ENCODE measurements at regions not wholly inside any gene's neighbourhood (a gene's known extent, or its start where the extent isn't known, plus 50 kb on each side); places are given as distances from the start of the nearest gene placed in this dataset.

DNA sequence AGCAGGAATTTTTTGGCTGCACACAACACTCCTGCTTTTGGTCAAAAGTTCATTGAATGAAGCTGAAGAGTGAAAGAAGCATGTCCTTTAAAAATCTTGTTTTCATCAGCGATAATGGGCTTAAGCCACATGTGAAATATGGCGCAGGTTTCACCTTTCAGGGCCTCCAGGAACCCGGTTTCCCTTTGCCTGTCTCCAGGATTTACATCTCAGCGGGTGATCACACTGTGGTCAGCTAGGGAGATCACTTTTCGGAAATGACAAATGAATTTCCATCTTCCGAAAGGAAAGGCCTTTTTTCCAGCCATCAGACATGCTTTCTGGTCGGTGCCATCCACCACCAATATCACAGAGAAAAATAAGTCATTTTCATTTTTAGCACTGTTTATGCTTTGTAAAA lies 727.1 kb upstream of the TBX3 start:
- no peak overlapping the region for H3K27ac ChIP-seq (ENCODE audit: low read length)
- H3K36me3 ChIP-seq (ENCODE audit: insufficient read depth, low read length) = no peaks in the 10 kb centered on the region
- H3F3A ChIP-seq (ENCODE audit: insufficient read depth, low read length, poor library complexity, severe bottlenecking) = no peaks in the 10 kb centered on the region
- no peaks in the 10 kb centered on the region for H3K79me2 ChIP-seq (replicated peaks; ENCODE audit: insufficient read depth, low read length)
- H2AFZ ChIP-seq (ENCODE audit: low read depth, low read length) = no peak overlapping the region
- H3K27me3 ChIP-seq (ENCODE audit: insufficient read depth, low read depth, low read length) = no peaks in the 10 kb centered on the region
- no peaks in the 10 kb centered on the region for H4K20me1 ChIP-seq (ENCODE audit: insufficient read depth)
- H3K9me3 ChIP-seq (ENCODE audit: low read length) = no peaks in the 10 kb centered on the region
- H3K4me3 ChIP-seq (ENCODE audit: low read length) = no peak overlapping the region
- no peak overlapping the region for H3K9ac ChIP-seq (ENCODE audit: low read length)
- TF ChIP-seq, protein P1, sequence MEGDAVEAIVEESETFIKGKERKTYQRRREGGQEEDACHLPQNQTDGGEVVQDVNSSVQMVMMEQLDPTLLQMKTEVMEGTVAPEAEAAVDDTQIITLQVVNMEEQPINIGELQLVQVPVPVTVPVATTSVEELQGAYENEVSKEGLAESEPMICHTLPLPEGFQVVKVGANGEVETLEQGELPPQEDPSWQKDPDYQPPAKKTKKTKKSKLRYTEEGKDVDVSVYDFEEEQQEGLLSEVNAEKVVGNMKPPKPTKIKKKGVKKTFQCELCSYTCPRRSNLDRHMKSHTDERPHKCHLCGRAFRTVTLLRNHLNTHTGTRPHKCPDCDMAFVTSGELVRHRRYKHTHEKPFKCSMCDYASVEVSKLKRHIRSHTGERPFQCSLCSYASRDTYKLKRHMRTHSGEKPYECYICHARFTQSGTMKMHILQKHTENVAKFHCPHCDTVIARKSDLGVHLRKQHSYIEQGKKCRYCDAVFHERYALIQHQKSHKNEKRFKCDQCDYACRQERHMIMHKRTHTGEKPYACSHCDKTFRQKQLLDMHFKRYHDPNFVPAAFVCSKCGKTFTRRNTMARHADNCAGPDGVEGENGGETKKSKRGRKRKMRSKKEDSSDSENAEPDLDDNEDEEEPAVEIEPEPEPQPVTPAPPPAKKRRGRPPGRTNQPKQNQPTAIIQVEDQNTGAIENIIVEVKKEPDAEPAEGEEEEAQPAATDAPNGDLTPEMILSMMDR (IDR thresholded peaks at IDR 0.05; ENCODE audit: poor library complexity, severe bottlenecking) = no peak
- TF ChIP-seq RAD21 (conservative IDR thresholded peaks at IDR 0.05) (no peak), MXI1 (conservative IDR thresholded peaks at IDR 0.05; ENCODE audit: poor library complexity, severe bottlenecking) (no peak), EP300 (conservative IDR thresholded peaks at IDR 0.05; ENCODE audit: poor library complexity, severe bottlenecking) (no peak), REST (IDR thresholded peaks at IDR 0.05; ENCODE audit: borderline replicate concordance) (no peak), SMC3 (conservative IDR thresholded peaks at IDR 0.05; ENCODE audit: poor library complexity) (no peak), TAF1 (IDR thresholded peaks at IDR 0.05; ENCODE audit: low read depth) (no peak), EZH2 (IDR thresholded peaks at IDR 0.05; ENCODE audit: borderline replicate concordance, insufficient read depth, low read length, poor library complexity, severe bottlenecking) (no peak), POLR2AphosphoS5 (IDR thresholded peaks at IDR 0.05) (no peak)
- no peaks in the 10 kb centered on the region for H3K9me2 ChIP-seq (ENCODE audit: insufficient read depth, low read length)
- H3K4me2 ChIP-seq (ENCODE audit: low read length) = no peak overlapping the region

GRCh38 chr12:115408642-115409041 lies 724.7 kb upstream of the TBX3 start:
- Histone ChIP-seq H3K27me3 (ENCODE audit: insufficient read depth, low read depth, low read length) (no peaks in the 10 kb centered on the region), H3K36me3 (ENCODE audit: insufficient read depth, low read length) (no peaks in the 10 kb centered on the region)

More at GRCh38 chr12:115408642-115409041, 724.7 kb upstream of the TBX3 start:
- no peak overlapping the region for H3K4me2 ChIP-seq (ENCODE audit: low read length)
- TF ChIP-seq SMC3 (conservative IDR thresholded peaks at IDR 0.05; ENCODE audit: poor library complexity) = no peak
- TF ChIP-seq RAD21 (conservative IDR thresholded peaks at IDR 0.05) = no peak
- TF ChIP-seq TAF1 (IDR thresholded peaks at IDR 0.05; ENCODE audit: low read depth) = no peak
- TF ChIP-seq, protein P1 (IDR thresholded peaks at IDR 0.05; ENCODE audit: poor library complexity, severe bottlenecking) = no peak
- TF ChIP-seq POLR2AphosphoS5 (IDR thresholded peaks at IDR 0.05) = no peak
- no peak for TF ChIP-seq MXI1 (conservative IDR thresholded peaks at IDR 0.05; ENCODE audit: poor library complexity, severe bottlenecking)
- TF ChIP-seq EP300 (conservative IDR thresholded peaks at IDR 0.05; ENCODE audit: poor library complexity, severe bottlenecking) = no peak
- TF ChIP-seq REST (IDR thresholded peaks at IDR 0.05; ENCODE audit: borderline replicate concordance) = no peak
- TF ChIP-seq EZH2 (IDR thresholded peaks at IDR 0.05; ENCODE audit: borderline replicate concordance, insufficient read depth, low read length, poor library complexity, severe bottlenecking) = no peak
- H3F3A ChIP-seq (ENCODE audit: insufficient read depth, low read length, poor library complexity, severe bottlenecking) = no peaks in the 10 kb centered on the region
- H3K9ac ChIP-seq (ENCODE audit: low read length) = no peak overlapping the region
- no peaks in the 10 kb centered on the region for H3K79me2 ChIP-seq (replicated peaks; ENCODE audit: insufficient read depth, low read length)
- no peaks in the 10 kb centered on the region for H3K9me2 ChIP-seq (ENCODE audit: insufficient read depth, low read length)
- H2AFZ ChIP-seq (ENCODE audit: low read depth, low read length) = no peak overlapping the region
- H4K20me1 ChIP-seq (ENCODE audit: insufficient read depth) = no peaks in the 10 kb centered on the region
- H3K27ac ChIP-seq (ENCODE audit: low read length) = no peak overlapping the region
- no peak overlapping the region for H3K4me3 ChIP-seq (ENCODE audit: low read length)
- no peaks in the 10 kb centered on the region for H3K9me3 ChIP-seq (ENCODE audit: low read length)
